HG03521 (cell line): ENCODE measurements at regions not wholly inside any gene's neighbourhood (a gene's known extent, or its start where the extent isn't known, plus 50 kb on each side); places are given as distances from the start of the nearest gene placed in this dataset.

ENCODE experiments used
- ATAC-seq: cut with Tn5 transposase; IDR thresholded peaks from one replicate; pipeline ENCODE4 v1.9.1; 2021; ENCODE audit warnings: mild to moderate bottlenecking, moderate library complexity; ENCODE audit not compliant: unreplicated experiment

DNA sequence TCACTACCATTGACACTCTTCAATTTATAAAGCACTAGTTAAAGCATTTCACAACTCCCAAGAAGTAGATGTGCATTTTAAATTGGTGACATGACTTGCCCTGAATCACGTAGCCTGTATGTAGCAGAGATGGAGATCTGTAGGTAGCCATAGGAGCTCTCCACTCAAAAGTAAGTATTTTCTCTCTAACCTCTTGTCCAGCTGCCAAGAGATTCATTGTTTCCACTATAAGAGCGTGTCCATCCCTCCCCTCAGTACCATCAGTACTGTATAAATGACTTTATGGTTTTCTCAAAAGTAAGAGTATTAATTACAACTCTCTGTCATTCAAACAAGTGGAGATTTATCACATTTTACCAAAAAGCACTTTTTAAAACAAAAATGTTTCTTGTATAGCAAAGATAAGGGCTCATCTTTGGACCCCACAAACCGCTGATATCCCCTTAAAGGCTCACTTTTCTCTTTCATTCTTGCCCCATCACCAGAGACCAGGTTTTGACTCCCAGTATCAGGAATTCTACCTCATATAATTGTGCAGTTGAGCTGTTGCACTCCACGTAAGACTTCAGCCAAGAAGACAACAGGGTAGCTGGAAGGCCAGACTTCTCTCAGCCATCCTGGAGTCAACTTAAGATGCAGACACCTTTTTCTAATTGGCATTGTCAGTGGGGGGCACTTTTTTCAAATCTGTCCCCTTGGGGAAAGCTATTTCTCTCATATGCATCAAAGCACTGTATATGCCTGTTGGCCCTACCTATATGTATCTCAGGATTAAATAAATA, 78.0 kb upstream of the GALNT5 start:
- ATAC-seq = no peak

DNA sequence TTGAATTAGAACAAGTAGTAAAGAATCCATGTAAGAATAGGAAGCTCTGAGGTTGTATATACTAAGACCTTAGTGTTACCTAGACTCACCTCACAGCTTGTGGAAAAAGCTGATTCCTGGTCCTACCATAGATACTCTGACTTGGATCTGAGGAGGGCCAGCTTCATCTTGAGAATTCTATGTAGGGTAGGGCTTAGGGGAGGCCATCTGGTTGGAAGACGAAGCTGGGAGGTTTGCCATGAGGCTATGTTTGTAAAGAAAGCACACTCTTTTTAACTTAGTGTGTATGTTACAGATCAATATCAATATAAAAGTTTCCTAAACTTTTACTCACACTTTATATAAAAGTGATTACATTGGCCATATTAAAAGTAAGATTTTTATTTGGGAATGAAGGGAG, 77.1 kb upstream of the GALNT5 start:
- no peak for ATAC-seq

DNA sequence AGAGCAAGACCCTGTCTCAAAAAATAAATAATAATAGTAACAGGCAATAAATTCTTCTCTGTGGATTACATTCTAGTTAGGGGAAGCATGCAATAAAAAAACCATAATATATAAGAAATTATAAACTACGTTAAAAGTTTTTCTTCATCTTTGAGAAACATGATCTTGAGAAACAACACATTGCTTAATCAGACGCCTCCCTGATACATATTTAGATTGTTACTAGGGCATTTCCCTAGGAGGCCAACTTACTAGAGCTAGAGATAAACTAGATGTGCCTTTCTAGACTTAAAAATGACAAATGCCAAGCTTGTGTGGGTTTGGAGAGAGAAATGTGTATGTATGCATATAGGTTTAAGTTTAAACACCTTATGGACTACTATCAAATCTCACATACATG, 76.3 kb upstream of the GALNT5 start:
- ATAC-seq = no peak

GRCh38 chr2:157182204-157182709, 75.2 kb upstream of the GALNT5 start:
- no peak for ATAC-seq

DNA sequence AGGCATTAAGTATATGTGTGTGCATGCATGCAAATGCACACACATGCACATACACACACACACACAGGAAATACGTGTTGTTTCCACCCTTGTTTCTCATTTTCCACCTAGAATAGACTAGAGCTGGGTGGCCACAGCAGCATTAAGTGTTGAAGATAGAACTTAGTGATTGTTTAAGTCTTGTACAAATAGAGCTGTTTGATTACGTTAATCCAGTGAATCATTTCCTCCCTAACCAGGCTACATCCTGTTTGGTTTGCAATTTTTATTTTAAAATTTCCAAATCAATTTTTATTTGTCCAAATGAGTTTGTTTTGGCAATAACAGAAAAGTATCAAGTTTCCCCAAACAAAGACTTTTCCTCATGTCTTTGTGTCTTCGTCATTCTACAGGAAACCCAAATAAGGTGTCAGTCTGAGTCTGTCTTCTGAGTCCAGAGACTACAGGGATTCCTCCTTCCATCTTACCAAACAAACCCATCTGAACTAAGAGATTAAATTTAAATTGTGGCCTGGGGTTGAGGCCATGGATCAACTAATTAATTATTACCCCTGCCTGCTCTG, 74.6 kb upstream of the GALNT5 start:
- no peak for ATAC-seq

DNA sequence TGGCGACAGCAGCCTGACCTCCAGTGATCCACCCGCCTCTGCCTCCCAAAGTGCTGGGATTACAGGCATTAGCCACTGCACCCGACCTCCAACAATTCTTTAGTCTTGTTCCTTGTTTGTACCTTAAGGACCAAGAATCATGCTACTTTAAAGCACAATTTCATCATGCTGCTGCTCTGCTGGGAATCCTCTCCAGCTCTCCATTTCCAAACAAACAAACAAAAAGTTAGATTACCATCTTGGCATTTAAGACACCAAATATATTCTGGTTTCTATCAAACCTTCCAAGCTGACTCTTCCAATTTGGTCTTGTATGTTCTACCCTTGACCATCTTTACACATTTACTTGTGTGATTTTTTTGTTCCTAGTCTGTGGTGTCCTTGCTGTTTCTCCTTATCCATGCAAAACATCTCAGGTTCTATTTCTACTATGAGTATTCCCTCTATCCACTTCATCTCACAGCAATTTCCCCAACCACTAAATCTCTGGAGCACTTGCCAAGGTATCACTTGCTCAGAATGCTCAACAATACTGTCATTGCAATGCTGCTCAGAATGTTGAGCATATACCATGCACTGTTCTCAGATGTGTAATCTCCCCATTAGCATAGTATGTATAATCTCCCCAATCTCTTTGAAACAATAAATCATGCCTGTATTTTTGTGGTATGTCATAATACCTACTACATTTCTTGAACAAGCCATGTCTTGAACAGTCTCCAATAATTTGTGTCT, 73.2 kb upstream of the GALNT5 start:
- ATAC-seq = no peak

DNA sequence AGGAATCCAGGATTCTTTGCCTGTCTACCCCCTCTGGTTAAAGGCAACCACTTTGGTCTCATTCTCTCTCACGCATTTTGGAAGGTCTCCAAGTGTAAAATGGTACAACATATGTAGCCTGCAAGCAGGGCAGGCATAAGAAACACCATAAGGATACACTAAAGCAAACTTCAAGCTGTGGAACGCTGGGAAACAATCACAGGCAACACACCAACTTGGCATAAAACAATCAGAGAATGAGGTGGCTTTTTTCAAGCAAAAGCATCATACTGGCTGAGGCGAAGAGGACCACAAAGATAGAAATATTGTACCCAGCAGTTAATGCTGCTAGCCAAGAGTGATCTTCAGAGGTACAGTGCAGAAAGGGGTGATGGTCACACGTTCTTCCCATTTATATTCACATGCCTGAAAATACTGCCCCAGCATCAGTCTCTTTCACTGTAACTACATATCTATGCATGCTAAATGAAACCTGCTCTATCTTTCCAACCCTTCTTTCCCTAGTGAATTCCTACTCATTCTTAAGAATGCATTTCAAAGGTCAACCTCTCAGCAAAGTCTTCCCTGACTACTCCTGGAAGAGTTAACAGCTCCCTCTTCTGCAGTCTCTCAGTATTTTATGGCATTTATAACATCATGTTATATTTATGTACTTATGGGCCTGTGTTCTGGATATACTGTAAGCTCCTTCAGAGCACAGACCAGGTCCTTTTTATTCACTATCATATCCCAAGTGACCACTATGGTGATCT, 71.9 kb upstream of the GALNT5 start:
- ATAC-seq = no peak

DNA sequence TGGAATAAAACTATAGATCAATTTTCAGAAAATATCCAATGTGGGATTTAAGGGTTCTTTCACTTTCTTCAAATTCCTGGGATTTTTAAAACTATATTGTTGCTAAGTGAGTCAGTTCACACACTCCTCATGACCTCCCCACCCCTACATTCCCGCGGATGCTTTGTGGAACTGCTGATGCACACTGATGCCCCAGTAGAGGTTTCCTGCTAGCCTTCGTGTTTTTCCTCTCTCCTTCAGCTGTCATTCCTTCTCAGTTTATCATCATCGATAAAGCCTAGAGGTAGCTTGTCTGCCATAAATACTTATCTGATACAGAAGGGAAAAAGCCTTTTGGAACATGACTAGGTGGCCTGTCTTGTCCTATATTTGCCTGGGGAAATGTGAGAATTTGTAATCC, 67.4 kb upstream of the GALNT5 start:
- no peak for ATAC-seq

DNA sequence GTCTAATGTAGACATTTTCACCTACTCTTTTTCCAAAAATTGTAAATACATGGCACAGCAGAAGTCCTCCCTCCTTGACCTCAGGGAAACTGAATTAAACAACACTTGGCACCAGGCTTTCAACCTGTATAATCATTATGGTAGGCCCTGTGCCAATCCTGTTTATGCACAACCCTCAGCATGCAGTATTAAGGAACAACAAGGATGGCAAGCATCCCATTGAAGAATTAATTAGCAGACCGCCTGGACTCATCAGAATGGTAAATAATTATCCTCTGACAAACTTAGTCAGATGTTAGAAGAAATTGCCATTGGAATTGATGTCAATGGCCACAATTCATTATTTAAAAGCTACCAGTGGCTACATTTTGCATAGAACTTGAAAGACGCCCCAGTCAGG, 66.3 kb upstream of the GALNT5 start:
- no peak for ATAC-seq

DNA sequence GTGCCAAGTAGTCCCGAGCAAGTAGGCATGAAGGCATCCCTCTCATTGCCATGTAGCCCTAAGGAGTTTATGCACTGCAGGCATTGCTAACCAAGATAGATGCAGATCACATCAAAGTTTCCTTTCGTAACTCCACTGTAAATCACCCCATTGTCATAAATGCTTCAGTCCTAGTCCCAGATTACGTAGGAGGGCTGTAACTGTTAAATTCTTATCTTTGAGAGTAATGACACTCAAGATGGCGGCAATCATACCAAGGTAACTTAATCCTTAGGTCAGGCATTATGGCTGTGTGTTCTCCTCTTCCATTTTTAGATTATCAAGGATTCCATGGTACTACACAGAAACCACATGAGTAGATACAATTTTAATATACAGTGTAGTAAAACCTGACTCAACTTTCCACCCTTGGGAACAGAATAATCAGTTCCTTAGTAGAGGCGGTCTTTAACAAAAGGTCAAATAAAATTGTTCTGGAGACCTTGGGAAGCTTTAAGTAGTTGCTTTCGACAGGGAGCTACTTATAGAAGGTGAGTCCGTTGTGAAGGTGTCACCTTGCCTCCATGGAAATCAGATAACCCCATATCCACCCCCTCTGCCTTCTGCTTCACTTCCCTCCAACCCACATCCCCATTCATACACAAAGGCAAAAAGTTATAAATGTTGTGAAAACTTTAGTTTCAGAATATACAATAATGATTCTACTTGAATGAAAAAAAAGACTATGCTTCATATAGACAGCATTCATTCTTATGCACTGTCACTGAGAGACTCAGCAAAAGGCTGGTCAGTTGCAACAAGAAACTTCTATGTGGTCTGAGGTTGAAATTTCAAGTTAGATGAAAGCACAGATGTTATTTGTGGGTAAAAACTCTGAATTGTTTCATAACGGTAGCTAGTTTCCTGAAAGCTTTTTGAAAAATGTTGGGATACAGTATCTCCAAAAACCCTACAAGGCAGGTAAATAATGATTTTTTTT, 64.8 kb upstream of the GALNT5 start:
- peak; percentile 89 for ATAC-seq

DNA sequence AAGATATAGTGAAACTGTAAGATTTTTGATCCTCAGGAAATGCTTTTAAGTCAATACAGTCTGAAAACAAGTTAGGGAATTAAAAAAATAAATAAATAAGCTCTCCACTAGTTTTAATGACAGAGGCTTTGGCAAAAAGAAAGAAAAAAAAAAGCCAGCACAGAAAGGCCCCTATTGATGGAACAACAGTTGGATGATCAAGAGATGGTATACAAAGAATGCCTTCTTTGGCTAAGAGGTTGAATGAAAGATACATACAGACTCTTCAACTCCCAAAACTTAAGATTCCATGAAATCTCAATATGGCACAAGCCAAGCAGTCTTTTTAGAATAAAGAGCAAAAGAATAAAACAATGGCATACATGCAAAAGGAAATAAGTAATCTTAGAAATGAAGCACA, 64.0 kb upstream of the GALNT5 start:
- no peak for ATAC-seq

DNA sequence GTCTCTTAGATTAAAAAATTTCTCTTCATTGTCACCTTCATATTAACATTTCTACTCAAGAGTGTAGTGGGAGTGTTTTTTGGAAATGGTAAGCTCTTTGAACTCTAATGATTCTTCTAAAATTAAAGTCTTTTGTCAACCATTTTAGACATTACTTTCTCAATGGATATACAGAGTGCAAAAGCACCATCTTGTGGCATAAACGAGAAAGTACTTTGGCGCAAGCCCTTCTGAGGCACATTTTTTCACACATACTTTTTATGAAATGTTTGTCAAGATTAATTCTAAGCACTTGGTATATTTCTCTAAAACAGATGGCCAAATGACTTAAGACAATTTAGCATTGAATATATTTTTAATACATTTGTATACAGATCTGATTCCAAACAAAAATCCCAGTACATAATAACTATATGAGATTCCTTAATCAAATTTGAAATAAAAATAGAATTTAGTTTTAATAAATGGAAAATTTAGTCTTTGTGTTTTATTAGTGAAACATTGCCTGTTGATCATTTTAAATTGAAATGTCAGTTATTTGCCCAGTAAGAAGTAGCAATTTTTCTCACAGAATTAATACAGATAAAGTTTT, 63.3 kb upstream of the GALNT5 start:
- ATAC-seq = peak; percentile 53

DNA sequence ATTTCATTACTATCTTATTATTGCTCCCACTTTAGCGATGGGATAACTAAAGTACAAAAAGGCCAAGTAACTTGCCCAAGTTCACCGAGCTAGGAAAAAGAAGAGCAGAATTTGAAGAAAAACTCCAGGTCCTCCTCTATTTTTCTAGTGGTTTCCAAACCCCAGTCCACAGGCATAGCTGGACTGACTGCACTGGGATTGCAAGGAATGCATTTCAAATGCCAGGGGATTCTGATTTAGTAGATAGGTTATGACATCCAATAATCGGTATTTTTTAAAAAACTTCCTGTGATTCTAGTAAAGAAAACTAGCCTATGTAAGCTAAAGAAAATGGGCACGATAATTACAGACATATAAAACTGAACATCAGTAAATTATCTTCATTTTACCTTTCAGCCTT, 62.7 kb upstream of the GALNT5 start:
- ATAC-seq = no peak

DNA sequence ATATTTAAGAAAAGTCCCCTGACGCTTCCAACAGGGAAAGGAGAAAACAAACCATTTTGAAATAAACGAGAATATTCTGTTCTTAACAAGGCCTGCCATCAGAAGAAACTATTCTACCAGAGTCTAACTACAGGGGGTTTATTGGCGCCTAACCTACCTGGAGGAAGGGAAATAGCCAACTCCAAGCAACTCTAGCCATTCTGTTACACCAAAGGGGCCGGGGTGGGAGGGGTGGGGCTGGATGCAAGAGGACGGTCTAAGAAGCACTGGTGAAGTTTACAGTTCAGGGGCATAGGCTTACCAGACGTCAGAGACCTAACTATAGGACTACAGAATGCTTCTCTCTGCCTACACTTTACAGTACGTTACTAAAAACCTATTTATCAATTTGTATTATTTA, 60.5 kb upstream of the GALNT5 start:
- no peak for ATAC-seq

DNA sequence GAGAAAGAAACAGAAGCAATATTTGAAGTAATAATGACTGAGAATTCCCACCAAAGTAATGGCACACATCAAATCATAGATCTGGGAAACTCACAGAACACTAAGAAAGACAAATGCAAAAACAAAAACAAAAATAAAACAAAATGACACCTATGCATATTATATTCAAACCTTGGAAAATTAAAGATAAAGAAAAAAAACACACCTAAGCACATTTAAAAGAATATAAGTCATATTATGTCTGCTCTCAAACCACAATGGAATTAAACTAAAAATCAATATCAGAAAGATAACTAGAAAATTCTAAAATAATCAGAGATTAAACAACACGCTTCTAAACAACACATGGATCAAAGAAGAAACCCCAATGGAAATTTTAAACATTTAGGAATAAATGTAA, 59.7 kb upstream of the GALNT5 start:
- no peak for ATAC-seq

DNA sequence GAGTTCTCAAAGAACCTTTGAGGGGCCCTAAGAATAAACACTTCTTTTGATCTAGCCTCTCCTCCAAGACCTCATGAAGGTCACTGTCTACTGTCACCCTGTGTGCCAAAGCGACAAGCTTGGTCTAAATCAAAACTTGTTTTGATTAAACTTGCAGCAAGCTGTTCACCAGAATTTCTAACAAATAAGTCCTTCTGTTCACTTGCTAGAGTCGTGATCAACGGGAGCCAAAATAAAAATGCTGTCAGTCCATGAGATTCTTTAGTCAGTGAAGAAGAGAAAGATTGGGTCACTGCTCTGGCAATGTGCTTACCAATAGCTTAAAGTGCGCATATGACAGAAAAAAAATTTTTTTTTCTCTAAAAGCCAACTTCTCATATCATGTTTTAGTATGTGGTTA, 53.9 kb upstream of the GALNT5 start:
- ATAC-seq = no peak

DNA sequence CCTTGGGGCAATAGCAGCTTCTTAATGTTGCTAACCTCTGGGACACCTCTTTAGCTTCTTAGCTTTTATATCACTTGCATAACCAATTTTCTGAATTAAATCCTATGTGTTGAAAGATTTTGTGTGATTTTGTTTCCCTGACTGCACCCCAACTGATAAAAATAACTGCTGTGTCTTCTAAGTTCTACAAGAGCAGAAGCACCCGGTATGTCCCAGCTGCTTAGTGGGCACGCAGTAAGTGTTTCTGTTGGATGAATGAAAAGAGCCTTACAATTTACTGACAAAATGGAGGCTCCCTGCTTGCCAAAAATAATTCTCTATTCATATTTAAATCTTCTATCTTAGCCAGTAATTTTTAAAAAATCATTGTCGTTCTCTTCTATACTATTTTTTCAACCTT, 53.1 kb upstream of the GALNT5 start:
- ATAC-seq = no peak

- ATAC-seq = no peak
Observed at GRCh38 chr2:157206916-157207315, 50.6 kb upstream of the GALNT5 start.
